Activated CD8-positive, alpha-beta memory T cell treated with anti-CD3 and anti-CD28 coated beads, Interleukin-2, amount 50 U/mL, for 4 hours (primary cell): ENCODE measurements at regions not wholly inside any gene's neighbourhood (a gene's known extent, or its start where the extent isn't known, plus 50 kb on each side); places are given as distances from the start of the nearest gene placed in this dataset.

Experiments used
- DNase-seq: peaks from one replicate; pipeline ENCODE4 v3.0.0-alpha.2; 2020

DNA sequence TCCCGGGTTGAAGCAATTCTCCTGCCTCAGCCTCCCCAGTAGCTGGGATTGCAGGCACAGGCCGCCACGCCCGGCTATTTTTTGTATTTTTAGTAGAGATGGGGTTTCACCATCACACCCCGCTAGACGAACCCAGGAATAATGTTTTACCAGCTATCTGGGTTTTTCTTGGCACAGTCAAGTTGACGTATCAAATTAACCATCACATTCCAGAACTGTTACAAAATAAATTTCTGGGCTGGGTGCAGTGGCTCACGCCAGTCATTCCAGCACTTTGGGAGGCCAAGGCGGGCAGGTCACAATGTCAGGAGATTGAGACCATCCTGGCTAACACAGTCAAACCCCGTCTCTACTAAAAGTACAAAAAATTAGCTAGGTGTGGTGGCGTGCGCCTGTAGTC lies 501.2 kb downstream of the SHISA9 start:
- DNase-seq, result no peak

DNA sequence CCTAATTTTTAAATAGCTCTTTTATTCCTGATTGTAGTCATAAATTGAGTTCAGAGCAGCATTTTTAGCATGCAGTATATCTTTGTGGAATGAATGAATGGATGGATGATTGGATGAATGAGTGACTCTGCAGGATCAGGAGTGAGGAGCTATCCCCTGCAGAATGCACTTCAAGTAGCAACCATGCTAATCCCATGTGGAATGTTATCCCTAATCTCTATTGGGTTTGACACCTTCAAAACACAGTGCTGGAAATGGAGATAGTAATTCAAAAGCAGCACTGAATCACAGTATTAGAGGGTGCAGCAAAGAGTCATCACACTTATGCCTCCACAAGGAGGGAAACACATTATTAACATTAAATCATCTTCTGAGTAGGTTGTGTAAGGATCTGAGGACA lies 501.9 kb downstream of the SHISA9 start:
- no peak for DNase-seq

DNA sequence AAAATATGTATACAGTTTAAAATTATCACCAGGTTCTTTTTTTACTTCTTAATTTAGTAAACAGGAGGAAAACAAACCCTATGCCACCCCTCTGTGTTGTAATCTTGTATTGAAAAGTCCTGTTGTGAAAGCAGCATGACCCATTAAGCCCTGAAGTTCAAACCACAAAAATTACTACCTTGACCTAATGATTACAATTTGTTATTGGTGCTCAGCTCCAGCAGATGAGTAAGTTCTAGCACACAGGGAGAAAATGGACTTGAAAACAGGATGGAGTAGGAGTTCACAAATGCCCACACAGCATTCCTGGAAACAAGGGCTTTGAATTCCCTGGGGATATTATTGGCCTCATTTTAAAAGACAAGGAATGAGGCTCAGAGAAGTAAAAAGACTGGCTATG lies 505.8 kb upstream of the ERCC4 start:
- DNase-seq, result no peak

DNA sequence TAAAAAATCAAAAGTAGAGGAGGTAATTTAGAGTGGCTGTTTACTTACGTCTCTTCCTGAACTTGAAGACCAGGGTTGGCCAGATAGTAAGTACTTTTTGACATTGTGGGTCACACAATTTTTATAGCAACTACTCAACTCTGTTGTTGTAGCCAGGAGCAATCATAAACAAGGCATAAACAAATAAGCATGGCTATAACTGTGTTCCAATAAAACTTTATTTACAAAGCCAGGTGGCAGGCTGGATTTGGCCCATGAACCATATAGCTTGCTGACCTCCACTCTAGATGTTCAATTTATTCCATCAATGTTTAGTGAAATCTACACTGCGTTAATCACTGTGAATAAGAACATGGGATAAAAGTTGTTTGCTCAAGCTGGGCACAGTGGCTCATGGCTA lies 500.4 kb upstream of the ERCC4 start:
- DNase-seq, result no peak

DNA sequence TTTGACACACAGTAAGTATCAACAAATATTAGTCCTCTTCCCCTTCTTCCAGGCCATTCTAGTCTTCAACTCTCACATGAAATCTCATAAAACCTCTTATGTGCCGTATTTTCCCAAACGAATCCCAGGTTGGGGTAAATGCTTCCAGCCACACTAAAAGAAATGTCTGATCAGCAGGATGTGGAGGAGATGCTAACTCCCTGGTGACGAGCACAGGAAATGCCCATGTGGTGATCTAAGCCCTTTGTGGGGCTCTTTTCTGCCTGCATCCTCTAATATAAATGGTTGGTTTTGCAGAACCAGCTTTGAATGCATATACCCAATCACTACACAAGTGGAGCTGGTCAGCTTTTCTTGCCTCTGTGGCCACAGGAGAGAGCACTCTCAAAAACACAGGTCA lies 498.2 kb upstream of the ERCC4 start:
- no peak for DNase-seq

DNA sequence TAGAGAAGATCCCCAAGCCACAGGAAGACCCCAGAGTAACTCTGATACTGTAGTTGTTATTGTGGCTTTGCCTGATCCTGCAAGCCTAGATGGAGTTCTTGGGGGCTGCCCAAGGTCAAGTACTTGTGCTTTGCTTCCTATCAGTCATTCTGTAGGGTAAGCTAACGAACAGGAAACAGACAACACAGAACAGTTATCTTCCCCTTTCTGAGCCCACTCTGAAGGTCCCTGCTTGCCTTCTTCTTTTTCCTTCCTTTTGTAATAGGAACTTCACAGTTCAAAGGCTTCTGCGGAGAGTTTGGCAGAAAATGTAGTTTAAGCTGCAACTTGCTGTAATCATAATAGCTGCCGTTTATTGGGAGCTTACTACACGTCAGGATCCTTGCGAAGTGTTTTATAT lies 494.1 kb upstream of the ERCC4 start:
- no peak for DNase-seq

DNA sequence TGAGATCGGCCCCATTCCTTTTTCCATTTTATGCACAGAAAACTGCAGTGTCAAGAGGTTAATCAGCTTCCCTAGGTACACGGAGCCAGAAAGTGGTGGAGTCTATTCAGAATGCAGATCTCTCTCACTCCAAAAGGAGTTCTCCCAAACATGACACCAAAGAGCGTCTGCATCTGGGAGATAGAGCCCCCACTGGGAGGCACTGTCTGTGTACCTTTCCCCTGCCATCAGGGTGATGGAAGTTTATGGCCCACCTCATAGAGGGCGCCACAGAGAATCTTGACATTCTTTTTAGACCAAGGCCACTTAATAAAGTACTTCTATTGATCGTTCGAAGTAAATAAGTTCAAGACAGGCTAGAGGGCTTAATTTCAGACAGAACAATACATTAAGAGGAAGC lies 493.7 kb upstream of the ERCC4 start:
- DNase-seq, result no peak

DNA sequence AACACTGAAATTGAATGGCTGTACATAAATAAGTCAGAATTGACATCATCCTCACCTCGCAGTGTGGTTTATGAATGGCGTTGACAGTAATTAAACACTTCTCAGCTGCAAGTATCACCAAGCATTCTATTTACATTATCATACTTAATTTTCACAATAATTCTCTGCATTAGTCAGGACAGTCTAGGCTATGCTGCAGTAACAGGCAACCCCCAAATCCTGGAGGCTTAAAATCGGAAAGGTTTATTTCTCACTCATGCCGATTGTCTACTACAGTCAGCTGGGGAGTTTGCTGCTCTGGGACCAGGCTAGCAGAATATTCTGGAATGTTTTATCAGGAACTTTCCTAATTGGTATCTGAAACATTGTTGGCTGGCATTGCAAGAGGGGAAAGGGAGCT lies 493.2 kb upstream of the ERCC4 start:
- no peak for DNase-seq

DNA sequence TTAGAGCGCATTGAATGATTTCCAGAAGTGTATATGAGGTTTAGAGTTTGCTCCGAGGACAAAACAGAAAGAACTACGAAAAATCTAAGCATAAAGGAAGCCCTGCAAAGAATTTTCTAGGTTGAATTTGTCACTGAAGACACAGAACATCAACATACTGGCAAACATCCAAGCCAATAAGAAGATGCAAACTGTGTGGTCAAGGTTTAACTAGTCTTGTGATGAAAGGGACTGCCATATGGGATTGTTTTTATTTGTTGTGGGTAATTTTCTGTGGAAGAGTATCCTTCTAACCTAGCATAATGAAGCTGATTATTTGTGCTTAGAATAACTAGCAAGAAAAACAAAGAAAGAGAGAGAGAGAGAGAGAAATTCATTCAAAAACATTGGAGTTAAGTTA lies 492.0 kb upstream of the ERCC4 start:
- DNase-seq, result no peak

DNA sequence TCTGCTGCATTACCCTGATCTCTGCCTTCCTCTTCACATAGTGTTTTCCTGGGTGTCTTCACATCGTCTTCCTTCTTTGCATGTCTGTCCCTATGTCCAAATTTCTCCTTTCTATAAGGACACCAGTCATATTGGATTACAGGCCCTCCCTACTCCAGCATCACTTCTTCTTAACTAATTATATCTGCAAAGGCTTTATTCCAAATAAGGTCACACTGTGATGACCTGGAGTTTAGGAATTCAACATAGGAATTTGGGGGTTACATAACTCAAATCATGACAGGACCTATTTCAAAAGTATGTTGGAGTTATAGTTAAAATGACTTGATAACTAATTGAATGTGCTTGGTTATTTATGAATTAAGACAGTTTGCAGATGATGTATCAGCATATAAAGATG lies 490.5 kb upstream of the ERCC4 start:
- DNase-seq, result no peak

DNA sequence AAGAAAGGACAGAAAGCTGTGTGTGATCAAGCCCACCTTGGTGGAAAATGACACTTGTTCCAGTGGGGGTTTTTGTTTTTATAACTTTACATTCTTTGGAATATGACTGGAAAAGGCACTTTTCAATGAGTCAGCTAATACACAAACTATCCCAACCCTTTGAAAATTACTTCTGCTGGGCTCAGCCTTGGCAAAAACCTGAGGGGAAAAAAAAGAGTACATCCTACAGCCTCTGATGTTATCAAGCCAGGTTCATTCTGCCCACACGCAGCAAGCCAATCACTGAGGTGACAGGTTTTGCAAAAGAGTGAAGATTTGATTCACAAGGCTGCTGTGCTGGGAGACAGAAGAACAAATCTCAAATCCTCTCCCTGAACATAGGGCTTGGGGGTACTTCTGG lies 484.5 kb upstream of the ERCC4 start:
- no peak for DNase-seq

DNA sequence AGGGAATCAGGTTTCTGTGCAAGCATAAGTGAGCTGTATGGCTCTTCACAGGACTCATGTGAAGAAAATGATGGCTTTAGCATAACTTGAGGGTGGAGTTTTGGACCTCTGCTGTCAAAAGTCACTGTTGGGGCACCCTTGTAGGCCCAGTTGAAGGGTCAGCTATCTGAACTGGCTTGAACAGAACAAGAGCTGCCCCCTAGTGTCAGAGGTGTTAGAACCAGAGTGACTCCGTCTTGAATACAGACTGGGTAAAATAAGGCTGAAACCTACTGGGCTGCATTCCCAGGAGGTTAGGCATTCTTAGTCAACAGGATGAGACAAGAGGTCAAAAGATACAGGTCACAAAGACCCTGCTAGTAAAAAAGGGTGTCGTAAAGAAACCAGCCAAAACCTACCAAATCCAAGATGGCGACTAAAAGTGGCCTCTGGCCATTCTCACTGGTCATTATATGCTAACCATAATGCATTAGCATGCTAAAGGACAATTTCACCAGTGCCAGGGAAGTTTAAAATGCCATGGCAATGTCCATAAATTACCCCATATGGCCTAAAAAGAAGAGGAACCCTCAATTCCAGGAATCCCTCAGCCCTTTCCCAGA lies 484.0 kb upstream of the ERCC4 start:
- DNase-seq, result no peak

DNA sequence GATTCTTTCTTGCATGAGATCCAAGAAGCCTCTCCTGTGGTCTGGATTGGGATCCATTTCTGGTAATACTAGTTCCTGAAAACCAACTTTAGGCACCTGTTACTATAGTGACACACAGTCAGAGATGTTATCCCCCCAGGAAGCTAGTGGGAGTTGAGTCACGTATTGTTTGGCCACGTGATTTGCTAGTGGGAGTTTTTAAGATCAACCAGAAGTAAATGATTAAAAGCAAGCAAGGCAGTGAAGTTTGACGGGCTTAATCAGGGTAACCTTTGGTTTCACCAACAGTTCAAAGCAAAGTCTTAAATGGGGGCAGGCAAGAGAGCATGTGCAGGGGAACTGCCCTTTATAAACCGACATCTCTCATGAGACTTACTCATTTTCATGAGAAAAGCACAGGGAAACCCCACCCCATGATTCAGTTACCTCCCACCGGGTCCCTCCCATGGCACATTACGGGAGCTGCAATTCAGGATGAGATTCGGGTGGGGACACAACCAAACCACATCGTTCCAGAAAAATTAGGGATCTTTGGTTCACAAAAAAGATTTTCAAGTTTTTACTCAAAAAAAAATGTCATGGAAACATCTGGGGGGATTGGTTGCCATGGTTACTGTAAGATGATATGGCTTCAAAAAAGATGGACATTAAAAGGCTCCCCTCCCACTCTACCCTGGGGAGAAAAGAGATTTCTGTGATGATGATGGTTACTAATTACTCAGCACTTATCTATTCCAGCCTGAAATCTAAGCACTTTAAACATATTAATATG lies 483.1 kb upstream of the ERCC4 start:
- no peak for DNase-seq

DNA sequence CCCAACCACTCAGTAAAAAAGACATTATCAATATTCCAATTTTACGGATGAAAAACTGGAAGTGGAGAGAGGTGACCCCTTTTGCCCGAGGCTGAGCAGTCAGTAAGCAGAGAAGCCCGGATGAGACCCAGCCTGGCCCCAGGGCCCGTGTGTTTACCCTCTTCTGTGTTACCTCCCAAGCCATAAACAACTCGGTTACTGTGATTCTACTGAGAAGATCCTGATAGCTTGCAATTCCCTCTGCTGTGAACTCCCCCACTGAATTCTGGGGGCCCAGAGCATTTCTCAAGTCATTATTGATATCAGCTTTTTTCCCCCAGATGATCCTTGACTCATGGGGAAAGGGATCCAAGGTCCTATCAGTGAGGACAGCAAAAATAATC lies 482.6 kb upstream of the ERCC4 start:
- no peak for DNase-seq

DNA sequence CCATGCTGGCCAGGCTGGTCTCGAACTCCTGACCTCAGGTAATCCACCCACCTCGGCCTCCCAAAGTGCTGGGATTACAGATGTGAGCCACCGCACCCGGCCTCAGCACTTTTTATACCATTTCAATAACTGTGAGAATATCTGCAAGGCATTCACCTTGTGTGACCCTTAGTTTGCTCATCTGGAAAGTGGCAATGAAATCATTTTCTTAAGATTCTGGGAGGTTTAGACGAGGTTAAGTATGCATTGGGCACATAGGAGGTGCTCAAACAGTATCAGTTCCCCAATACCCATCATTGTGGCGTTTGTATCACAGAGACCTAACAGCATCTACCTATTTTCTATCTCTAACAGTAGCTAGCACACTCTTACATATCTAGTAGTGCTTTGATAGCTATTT lies 481.9 kb upstream of the ERCC4 start:
- no peak for DNase-seq

DNA sequence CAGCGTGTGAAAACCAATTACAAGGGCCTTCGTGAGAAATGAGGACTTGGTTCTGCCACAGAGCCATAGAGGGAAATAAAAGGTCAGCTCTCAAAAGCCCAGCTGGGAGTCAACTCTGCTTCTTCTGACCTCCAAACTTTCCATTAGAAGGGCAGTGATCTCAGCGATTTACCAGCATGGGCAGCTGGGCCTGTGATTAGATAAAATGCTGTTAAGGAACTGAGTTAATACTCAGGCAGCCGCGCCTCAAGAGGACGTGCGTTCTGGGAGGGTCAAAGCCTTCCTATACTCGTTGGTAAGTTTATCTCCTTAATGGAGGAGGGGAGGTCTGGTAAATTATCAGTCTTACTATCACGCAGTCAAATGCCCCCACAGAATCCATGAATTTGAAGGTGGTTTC lies 480.2 kb upstream of the ERCC4 start:
- no peak for DNase-seq

DNA sequence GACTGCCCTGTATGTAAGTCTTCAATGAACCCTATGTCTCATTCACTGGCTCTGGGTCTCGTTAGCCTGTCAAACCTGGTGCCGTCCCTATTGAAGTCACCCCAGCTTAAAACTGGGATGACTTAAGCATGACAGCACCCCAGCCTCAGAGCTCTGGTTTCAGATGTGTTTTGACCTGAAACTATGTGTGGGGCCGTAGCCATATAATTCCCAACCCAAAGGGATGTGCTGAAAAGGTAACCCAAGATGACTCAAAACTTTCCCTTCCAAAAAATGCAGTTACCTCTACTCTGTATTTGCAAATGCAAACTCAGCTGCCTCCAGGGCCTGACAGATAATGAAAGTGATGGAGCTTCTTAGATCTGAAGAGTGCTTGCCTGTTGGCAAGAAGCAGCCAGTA lies 478.3 kb upstream of the ERCC4 start:
- no peak for DNase-seq

DNA sequence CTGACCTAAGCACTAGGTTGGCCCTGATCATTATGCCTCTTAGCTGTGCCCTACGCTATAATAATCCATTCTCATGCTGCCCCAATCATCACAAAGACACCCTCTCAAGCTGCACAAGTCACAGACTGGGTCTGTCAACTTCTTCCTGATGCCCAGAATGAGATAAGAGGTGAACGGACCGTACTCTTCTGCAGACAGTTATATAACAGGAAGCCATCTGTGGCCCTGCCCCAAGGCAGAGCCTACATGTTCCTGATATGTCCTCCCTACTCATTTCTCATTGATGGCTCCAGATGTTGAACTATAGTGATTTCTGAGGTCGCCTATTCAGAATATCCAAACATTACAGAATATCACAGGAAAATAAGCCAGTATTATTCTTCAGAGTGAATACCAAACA lies 471.6 kb upstream of the ERCC4 start:
- no peak for DNase-seq

DNA sequence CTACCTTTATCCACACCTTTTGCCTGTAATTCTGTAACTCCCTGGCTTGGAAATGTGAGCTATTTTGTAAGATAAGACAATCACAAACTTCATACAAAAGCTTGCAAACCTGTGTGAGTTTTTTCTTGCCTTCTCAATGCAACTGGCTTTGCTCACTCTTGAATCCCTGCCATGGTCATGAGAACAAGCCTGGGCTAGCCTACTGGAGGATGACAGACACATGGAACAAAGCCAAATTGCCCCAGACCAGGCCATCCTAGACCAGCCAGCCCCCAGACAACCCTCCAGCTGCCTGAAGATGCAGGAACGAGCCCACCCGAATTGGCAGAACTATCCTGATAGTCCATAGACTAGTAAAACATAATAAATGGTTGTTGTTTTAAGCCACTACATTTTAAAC lies 466.6 kb upstream of the ERCC4 start:
- no peak for DNase-seq

DNA sequence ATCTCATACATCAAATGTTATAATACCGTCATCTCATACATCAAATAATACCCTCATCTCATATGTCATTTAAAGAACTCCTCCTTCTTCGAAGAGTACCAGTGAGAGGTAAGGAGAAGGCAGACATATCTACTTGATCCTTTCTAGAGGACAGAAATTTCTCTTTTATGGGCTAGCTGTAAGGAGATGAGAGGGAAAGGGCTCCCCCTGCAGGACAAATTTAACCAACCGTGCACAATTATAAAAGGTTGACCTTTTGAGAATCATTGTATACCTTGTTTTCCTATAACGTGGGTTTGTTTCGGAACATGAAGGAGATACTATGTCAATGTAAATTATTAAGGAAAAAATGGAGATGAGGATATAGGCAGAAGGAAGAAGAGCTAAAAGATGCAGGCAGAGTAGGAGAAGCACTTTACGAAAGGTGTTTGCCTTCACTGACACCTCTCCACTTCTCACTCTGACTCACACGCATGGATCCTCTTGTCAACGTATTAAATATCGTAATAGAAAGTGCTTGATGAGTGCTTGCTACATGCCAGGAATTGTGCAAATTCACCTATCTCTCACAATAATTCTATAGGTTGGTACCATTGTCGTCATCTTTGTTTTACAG lies 465.9 kb upstream of the ERCC4 start:
- DNase-seq, result no peak

DNA sequence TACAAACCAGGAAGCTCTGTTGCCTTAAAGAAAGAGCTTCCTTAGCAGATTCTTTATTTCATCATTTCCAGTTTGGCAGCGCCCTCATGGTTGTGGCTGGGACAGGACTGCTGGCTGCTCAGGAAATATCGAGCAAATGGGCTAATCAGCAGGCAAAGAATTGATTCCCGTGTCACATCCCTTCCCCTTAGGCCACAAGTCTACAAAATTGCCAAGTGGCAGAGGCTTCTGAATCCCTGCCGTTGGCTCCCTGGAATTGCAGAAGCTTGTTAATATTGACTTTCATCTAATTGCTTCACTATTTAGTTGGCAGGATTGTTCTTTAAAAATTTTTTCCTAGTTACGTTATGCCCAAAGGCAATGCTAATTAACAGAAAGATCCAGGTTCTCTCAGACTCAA lies 456.3 kb upstream of the ERCC4 start:
- no peak for DNase-seq

DNA sequence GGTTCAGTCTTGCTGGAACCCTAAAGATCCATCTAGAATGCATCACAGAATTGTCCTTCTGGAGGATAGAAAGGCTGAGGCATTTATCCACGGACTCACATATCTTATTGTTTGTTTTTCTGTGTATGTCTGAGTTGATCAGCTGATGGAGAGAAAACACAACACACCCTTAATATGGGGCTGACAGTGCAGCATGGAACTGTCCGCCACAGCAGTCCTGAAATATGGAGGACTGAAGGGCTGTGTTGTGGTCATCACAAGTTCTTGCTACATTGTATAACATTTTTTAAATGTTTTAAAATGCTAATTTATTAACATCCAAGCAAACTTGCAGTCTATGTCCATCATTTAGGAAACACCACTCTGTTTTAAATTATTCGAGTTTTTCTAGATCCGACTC lies 448.9 kb upstream of the ERCC4 start:
- no peak for DNase-seq

DNA sequence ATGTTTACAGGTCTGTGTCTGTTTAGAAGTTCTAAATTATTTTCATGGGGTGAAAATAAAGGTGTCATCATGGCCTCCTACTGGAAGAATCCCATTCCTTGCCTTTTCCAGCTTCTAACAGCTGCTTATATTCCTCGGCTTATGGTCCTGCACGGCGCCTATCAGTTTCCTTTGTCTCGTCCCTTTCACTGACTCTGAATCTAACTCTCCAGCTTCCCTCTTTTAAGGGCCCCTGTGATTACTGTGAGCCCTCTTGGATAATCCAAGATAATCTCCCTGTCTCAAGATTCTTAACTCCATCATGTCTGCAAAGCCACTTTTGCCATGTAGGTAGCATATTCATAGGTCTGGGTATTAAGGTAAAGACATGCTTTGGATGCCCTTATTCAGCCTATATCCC lies 441.0 kb upstream of the ERCC4 start:
- DNase-seq, result no peak

DNA sequence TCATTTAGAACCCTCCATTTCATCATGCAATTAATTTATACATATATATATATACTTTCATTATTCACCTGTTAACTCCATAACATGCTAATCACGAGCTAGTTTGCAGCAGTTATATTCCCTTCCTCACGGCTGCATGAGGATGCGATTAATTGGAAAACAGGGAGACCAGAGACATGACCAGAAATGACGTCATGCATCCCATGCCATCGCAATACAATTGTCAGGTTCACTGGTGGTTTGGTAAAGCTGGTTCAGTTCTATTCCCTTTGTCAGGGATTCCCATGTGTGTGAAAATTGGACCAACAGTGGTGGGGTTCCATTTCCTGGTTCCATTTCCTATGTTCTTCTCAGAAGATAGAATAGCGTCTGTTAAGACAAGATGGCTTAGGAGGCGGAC lies 440.4 kb upstream of the ERCC4 start:
- no peak for DNase-seq

DNA sequence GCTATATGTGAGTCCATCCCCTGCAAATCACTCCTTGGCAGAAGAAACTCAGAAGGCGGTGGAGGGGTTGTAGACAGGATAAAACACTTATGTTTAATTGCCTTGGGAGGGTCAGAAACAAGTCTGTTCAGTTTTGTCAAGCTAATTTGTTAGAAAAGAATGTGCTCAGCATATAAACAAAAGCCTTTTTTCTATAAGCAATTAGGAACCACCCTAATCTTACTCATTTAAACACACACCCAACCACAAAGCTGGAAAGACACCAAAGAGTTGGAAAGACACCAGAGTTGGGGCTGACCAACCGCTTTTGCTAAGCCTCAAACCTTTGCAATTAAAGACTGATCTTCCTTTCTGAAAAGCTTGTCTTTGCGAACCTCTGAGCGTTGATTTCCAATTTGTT lies 439.2 kb upstream of the ERCC4 start:
- no peak for DNase-seq
